ENCODE measurements at regions not wholly inside any gene's neighbourhood (a gene's known extent, or its start where the extent isn't known, plus 50 kb on each side); places are given as distances from the start of the nearest gene placed in this dataset.

DNA sequence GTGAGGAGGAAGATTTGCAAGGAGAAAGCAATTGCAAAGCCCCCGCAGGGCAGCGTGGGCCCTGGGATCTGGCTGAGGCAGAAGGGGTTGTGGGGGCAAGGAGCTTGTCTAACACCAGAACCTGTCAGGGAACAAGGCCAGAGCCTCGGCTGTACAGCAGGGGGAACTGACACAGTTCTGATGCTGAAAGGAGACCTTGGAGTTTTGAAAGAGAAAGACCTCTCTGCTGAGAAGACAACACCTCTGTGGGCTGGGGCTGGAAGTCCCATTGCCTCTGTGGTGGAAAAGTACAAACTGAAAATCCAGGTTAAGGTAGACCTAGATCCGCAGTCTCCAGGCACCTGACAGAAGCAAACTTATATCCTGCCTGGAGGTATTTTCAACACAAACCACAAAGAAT, 86.9 kb upstream of the CST7 start:
- H3K4me3 ChIP-seq (ENCODE audit: low read depth, low read length): no peak overlapping the region
- TF ChIP-seq, protein P1, sequence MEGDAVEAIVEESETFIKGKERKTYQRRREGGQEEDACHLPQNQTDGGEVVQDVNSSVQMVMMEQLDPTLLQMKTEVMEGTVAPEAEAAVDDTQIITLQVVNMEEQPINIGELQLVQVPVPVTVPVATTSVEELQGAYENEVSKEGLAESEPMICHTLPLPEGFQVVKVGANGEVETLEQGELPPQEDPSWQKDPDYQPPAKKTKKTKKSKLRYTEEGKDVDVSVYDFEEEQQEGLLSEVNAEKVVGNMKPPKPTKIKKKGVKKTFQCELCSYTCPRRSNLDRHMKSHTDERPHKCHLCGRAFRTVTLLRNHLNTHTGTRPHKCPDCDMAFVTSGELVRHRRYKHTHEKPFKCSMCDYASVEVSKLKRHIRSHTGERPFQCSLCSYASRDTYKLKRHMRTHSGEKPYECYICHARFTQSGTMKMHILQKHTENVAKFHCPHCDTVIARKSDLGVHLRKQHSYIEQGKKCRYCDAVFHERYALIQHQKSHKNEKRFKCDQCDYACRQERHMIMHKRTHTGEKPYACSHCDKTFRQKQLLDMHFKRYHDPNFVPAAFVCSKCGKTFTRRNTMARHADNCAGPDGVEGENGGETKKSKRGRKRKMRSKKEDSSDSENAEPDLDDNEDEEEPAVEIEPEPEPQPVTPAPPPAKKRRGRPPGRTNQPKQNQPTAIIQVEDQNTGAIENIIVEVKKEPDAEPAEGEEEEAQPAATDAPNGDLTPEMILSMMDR (IDR thresholded peaks at IDR 0.05; ENCODE audit: control insufficient read depth, extremely low read depth, insufficient read depth): no peak
- no peak for DNase-seq (ENCODE audit: low read depth)

DNA sequence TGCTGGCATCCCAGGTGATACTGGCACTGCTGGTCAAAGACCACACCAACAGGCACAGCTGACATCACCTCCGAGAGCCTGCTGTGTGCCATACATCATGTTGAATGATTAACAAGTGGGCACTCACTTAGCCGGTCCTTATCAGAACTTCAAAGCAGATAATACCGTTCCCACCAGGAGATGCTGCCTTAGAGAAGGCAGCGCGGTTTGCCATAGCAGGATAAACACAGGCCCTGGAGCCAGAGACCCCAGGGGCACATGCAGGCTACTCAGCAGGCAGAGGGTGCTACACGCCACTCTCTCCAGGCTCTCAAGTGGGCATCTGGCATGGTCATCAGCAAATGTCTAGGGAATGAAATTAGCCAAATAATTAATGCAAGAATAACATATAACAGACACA, 86.5 kb upstream of the CST7 start:
- TF ChIP-seq, protein P1 (IDR thresholded peaks at IDR 0.05; ENCODE audit: control insufficient read depth, extremely low read depth, insufficient read depth): no peak
- no peak overlapping the region for H3K4me3 ChIP-seq (ENCODE audit: low read depth, low read length)
- DNase-seq (ENCODE audit: low read depth): no peak

DNA sequence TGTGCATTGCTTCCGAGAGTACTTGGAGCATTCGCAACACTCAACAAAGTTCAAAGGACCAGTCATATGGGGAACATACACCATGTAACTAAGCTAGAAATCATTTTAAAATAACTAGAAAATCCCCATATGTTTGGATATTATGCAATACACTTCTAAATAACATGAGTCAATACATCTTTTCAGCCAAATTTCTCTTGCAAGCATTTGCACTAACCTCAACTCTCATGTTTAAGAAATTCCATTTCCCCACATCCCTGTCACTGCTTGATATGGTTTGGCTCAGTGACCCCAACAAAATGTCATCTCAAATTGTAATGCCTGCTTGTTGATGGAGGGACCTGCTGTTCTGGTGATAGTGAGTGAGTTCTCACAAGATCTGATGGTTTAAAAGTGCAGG, 85.7 kb upstream of the CST7 start:
- no peak overlapping the region for H3K4me3 ChIP-seq (ENCODE audit: low read depth, low read length)
- TF ChIP-seq, protein P1 (IDR thresholded peaks at IDR 0.05; ENCODE audit: control insufficient read depth, extremely low read depth, insufficient read depth): no peak
- no peak for DNase-seq (ENCODE audit: low read depth)

DNA sequence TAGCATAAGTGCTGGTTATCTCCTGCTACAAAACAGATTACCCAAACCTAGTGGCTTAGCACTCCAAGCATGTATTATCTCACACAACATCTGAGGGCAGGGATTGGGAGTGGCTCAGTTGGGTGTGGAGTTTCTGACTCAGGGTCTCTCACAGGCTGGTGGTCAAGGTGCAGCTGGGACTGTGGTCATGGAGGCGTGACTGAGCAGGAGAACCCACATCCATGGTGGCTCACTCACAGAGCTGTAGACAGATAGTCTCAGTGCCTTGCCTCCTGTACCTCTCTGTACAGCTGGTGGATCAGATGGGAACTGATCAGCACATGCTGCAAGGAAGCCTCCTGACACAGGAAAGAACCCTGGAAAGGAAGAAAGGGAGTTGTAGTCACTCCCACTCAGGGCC, 83.1 kb upstream of the CST7 start:
- DNase-seq (ENCODE audit: low read depth): no peak
- TF ChIP-seq, protein P1 (IDR thresholded peaks at IDR 0.05; ENCODE audit: control insufficient read depth, extremely low read depth, insufficient read depth): no peak
- H3K4me3 ChIP-seq (ENCODE audit: low read depth, low read length): no peak overlapping the region

DNA sequence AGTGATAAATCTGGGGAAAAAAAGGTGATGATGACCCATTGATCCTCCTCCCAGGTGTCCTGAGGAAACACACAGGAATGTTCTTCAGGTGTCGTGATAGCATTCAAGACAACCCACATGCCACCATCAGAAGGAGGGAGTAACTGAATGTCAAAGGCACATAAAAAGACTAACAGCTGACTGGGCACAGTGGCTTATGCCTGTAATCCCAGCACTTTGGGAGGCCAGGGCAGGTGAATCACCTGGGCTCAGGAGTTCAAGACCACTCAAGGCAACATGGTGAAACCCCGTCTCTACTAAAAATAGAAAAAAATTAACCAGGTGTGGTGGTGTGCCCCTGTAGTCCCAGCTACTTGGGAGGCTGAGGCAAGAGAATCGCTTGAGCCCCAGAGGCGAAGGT, 82.3 kb upstream of the CST7 start:
- TF ChIP-seq, protein P1 (IDR thresholded peaks at IDR 0.05; ENCODE audit: control insufficient read depth, extremely low read depth, insufficient read depth): no peak
- DNase-seq (ENCODE audit: low read depth): no peak
- H3K4me3 ChIP-seq (ENCODE audit: low read depth, low read length): no peak overlapping the region

DNA sequence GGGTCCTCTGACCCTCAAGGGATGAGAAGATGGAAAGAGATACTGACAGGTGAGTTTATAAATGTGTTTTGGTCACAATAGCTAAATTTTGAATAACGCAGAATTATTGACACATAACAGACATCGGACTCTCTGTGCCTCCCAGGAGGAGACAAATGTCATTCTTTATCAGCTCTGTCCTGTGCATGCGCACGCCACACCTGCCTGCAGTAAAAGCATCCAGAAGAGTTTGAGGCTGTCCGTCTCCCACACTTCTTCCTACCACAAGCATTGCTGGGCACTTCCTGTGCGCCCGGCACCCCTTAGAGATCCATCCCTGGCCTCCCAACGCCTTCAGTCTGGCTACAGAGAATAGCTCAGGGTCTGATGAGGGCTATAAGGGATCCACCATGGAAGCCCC, 81.5 kb upstream of the CST7 start:
- no peak for DNase-seq (ENCODE audit: low read depth)
- TF ChIP-seq, protein P1 (IDR thresholded peaks at IDR 0.05; ENCODE audit: control insufficient read depth, extremely low read depth, insufficient read depth): no peak
- no peak overlapping the region for H3K4me3 ChIP-seq (ENCODE audit: low read depth, low read length)

DNA sequence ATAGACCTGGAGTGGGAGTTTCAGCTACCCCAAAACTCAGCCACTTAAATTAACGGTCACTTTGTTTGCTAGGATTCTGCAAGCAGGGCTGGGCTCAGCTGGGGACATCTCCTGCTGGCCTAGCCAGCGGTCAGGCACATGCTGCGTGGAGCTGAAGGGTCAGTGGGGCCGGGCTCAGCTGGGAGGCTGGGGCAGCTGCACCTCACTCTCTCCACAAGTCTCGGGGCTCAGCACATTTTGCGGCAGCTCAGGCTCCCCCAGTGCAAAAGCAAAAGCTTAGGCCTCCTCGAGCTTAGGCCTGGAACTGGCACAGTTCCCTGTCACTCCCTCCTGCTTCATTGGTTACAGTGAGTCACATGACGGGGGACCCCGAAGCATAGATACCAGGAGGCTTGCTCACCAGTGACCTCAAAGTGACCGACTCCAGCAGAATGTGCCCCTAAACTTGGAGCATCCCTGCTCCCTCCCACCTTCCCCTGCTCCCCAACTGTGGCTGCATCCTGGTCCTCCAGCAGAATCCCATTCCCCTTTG, 80.6 kb upstream of the CST7 start:
- no peak overlapping the region for H3K4me3 ChIP-seq (ENCODE audit: low read depth, low read length)
- DNase-seq (ENCODE audit: low read depth): no peak
- TF ChIP-seq, protein P1 (IDR thresholded peaks at IDR 0.05; ENCODE audit: control insufficient read depth, extremely low read depth, insufficient read depth): no peak
